OCI-LY3 (cell line): ENCODE measurements at regions not wholly inside any gene's neighbourhood (a gene's known extent, or its start where the extent isn't known, plus 50 kb on each side); places are given as distances from the start of the nearest gene placed in this dataset.

Source experiments
- EZH2phosphoT487 ChIP-seq: fragments of 200-600 bp; shearing (Covaris generic); IDR thresholded peaks from 2 replicates; pipeline ENCODE4 v1.6.1; 2018; ENCODE audit warnings: antibody characterized with exemption, mixed run types, low read depth
- TF ChIP-seq, protein P1 (sequence below): fragments of 200-600, 300-600 bp; sonication (generic); IDR thresholded peaks from 2 replicates; pipeline ENCODE4 v1.5.1; 2014; ENCODE audit warnings: antibody characterized with exemption, low read length, low read depth

DNA sequence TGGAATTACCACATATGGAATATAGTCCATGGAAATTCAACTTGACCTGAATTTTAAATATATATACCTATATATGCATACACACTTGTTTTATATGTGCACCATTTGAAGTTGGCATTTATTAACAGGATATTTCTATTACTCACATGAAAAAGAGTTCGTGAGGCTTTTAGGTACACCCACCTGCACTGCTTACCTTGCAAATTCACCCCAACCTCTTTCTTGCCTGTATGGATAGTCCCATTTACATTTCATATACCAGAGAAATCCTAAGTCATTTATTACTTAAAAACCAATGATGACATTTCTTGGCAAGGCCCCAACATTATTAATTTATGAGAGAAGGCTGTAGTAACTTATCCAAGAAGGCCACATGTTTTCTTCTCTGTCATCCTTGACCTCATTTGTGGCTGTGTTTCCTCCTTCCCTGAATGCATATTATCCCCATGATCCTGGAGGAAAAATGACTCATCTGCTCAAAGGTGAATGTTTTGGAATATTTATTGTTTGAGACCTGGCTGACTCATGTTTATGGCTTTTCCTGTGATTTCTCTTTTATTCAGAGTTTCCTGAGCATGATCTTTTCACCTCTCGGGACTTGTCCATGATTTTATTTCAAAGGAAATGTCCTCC lies 62.2 kb upstream of the FAM241A start:
- TF ChIP-seq, protein P1, sequence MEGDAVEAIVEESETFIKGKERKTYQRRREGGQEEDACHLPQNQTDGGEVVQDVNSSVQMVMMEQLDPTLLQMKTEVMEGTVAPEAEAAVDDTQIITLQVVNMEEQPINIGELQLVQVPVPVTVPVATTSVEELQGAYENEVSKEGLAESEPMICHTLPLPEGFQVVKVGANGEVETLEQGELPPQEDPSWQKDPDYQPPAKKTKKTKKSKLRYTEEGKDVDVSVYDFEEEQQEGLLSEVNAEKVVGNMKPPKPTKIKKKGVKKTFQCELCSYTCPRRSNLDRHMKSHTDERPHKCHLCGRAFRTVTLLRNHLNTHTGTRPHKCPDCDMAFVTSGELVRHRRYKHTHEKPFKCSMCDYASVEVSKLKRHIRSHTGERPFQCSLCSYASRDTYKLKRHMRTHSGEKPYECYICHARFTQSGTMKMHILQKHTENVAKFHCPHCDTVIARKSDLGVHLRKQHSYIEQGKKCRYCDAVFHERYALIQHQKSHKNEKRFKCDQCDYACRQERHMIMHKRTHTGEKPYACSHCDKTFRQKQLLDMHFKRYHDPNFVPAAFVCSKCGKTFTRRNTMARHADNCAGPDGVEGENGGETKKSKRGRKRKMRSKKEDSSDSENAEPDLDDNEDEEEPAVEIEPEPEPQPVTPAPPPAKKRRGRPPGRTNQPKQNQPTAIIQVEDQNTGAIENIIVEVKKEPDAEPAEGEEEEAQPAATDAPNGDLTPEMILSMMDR = no peak
- no peak for TF ChIP-seq EZH2phosphoT487
